ENCODE measurements at regions not wholly inside any gene's neighbourhood (a gene's known extent, or its start where the extent isn't known, plus 50 kb on each side); places are given as distances from the start of the nearest gene placed in this dataset.
"Not testable (repeated sequence)": the region's sequence is repeated elsewhere in the genome, so short reads cannot be mapped to it uniquely, and the experiment has no call there.

DNA sequence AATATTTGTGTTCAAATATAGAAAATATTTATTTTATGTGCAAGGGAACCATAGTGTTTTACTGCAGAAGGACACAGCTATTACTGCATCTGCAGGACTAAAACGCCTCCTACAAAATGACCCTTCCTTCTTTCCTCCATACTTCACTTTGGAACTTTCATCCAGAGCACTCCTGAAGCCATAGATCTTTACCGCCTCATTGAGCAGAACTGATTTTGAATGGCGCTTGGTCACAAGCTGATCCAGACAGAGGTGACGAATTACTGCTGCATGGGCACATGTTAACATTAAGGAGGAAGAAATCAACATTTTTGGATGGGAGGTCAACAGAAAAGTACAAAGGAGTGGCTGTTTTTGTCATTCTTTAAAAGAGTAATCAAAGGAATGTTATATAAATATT, 931.6 kb downstream of the NCAM2 start:
- Mint-ChIP-seq H3K27ac (no peak overlapping the region), H3K27me3 (ENCODE audit: low read depth in 3 of 3) (no peaks in the 10 kb centered on the region), H3K9me3 (peaks cover 2 to 11% (median 8%) of the 10 kb centered on the region in 6 donors), H3K36me3 (peaks cover 0 to 3% (median 0%) of the 10 kb centered on the region in 3 donors), H3K4me1 (no peaks in the 10 kb centered on the region), H3K4me3 (no peak overlapping the region)
- DNase-seq = no peak

DNA sequence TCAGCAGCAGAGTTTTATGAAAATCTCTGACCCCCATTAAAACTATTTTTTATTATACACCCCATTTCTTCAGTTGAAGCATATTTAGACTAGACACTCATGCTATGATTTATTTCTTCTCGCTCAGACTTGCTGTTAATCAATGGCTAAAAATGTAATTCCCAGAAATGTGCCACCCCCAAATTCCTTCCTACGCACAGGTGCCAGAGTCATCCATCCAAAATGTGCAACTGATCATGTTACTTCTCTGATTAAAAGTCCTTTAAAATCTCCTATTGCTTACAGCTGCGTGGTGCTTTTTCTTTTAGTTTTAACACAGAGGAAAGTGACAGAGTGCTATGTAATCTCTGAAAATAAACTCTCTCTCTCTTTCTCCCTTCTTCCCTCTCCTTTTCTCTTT, 954.4 kb downstream of the NCAM2 start:
- H3K27ac Mint-ChIP-seq = no peak overlapping the region

DNA sequence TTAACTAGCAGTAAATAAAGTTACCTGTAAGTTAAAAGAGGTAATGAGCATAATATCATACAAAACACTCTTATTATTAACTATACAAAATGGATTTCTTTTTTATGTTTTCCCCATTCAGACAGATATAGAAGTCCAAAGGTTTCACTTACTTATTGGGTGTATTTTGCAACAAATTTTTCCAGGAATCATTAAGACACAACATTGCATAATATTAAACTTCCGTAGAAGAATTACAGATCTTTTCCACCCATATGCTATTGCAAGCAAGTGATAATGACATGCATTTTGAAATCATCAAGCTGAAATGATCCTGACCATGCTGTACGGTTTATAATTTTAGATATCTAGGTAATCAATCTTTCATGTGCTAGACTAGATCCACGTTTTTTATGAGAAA, 957.0 kb downstream of the NCAM2 start:
- Mint-ChIP-seq H3K9me3 (peaks cover 5 to 45% (median 14%) of the 10 kb centered on the region in 6 donors), H3K36me3 (peaks cover 0 to 2% (median 0%) of the 10 kb centered on the region in 3 donors), H3K4me1 (no peaks in the 10 kb centered on the region), H3K27ac (no peak overlapping the region), H3K4me3 (no peak overlapping the region), H3K27me3 (ENCODE audit: low read depth in 3 of 3) (peaks cover 0 to 1% (median 0%) of the 10 kb centered on the region in 3 donors)
- no peak for DNase-seq

More for the DNA sequence above, 954.4 kb downstream of the NCAM2 start:
- Mint-ChIP-seq H3K9me3 (peaks cover 7 to 47% (median 11%) of the 10 kb centered on the region in 6 donors), H3K27me3 (ENCODE audit: low read depth in 3 of 3) (peaks cover 0 to 1% (median 0%) of the 10 kb centered on the region in 3 donors), H3K36me3 (peaks cover 0 to 5% (median 0%) of the 10 kb centered on the region in 3 donors), H3K4me3 (no peak overlapping the region), H3K4me1 (no peaks in the 10 kb centered on the region)
- no peak for DNase-seq

DNA sequence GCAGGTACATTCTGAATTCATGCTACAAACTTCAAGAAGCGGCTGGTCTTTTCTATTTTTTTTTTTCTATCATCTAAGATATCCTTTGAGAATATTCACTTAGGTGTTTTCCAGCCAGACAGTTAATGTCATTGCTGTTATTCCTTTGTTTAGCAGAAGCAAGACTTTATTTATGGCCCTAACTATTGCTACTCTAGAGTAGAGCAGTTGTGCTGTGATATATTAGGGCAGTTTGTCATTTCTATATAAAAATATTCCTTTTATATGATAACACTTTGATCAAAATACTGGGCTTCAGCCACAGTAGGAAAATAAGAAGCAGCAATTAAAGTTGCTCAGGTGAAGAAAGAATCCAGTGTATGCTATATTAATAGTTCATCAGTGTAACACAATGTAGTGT, 959.3 kb downstream of the NCAM2 start:
- no peaks in the 10 kb centered on the region for H3K36me3 Mint-ChIP-seq
- H3K4me1 Mint-ChIP-seq = no peaks in the 10 kb centered on the region
- peaks cover 3 to 44% (median 19%) of the 10 kb centered on the region in 6 donors for H3K9me3 Mint-ChIP-seq
- no peak overlapping the region for H3K4me3 Mint-ChIP-seq
- no peak overlapping the region for H3K27ac Mint-ChIP-seq
- peaks cover 0 to 1% (median 0%) of the 10 kb centered on the region in 3 donors for H3K27me3 Mint-ChIP-seq (ENCODE audit: low read depth in 3 of 3)
- DNase-seq = no peak

DNA sequence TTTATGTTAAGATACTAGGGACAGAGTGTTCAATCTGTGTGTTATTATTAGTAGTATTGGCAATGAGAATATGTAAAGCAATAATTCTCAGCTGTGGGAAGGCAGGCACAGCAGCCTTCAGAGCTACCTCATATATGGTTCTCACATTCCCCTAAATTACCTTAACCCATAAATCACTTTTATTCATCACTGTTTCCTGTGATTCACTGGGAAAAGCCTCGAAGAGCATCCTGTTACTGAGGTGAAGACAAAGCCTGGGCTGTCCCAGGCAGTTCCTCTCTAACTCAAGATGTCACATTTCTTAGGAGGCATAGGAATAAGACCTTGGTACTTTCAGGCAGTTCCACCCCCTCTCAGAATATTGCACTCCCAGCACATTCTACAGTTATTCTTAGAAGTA, 965.7 kb downstream of the NCAM2 start:
- H3K27ac Mint-ChIP-seq = no peak overlapping the region
- H3K27me3 Mint-ChIP-seq (ENCODE audit: low read depth in 3 of 3) = peaks cover 0 to 2% (median 0%) of the 10 kb centered on the region in 3 donors
- H3K4me1 Mint-ChIP-seq = no peaks in the 10 kb centered on the region
- H3K9me3 Mint-ChIP-seq = peaks cover 14 to 66% (median 49%) of the 10 kb centered on the region in 6 donors
- no peak overlapping the region for H3K4me3 Mint-ChIP-seq
- peaks cover 0 to 4% (median 0%) of the 10 kb centered on the region in 3 donors for H3K36me3 Mint-ChIP-seq
- no peak for DNase-seq

DNA sequence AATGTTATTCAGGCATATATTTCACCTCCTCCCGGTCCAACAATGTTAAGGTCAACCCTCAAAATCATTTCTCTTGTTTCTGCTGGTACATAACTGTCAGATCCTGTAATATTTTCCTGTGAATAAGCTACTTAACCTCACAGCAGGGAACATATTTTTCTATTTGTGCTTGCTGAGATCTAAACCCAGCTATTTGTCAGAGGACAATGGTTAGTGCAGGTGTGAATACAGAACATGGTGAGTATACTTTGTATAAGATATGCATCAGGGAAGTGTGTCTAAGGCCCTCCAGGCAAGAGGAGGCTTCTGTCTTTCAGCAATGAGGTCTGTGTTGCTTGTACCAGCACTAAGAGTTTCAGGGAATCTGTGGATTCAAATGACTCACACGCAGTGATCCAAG, 970.6 kb downstream of the NCAM2 start:
- no peak overlapping the region for H3K27ac Mint-ChIP-seq
- H3K4me1 Mint-ChIP-seq = no peaks in the 10 kb centered on the region
- peaks cover 0 to 5% (median 2%) of the 10 kb centered on the region in 3 donors for H3K27me3 Mint-ChIP-seq (ENCODE audit: low read depth in 3 of 3)
- H3K4me3 Mint-ChIP-seq = no peak overlapping the region
- H3K36me3 Mint-ChIP-seq = peaks cover 0 to 6% (median 4%) of the 10 kb centered on the region in 3 donors
- peaks cover 23 to 64% (median 41%) of the 10 kb centered on the region in 6 donors for H3K9me3 Mint-ChIP-seq
- DNase-seq = no peak

DNA sequence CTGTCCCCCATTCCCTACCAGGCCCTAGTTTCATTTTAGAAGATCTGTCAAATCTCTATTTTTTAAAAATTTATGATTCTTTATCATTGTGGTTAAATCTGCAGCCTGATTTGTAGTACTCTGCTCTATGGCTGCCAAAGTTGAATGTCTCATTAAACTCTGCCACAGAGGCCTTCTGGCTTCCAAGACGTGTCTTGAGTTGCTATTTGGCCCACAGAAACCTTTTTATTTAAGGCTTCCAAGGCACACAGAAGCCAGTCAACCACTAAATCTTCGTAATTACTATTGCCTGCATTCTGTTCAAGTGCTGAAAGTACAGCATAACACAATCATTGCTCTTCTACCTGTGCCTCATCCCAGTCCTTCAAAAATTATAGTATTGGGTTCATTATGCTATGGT, 971.0 kb downstream of the NCAM2 start:
- Mint-ChIP-seq H3K4me1 (no peaks in the 10 kb centered on the region), H3K27me3 (ENCODE audit: low read depth in 3 of 3) (peaks cover 0 to 5% (median 2%) of the 10 kb centered on the region in 3 donors), H3K36me3 (peaks cover 0 to 6% (median 4%) of the 10 kb centered on the region in 3 donors), H3K27ac (no peak overlapping the region), H3K4me3 (no peak overlapping the region), H3K9me3 (peaks cover 21 to 66% (median 42%) of the 10 kb centered on the region in 6 donors)
- DNase-seq = no peak

DNA sequence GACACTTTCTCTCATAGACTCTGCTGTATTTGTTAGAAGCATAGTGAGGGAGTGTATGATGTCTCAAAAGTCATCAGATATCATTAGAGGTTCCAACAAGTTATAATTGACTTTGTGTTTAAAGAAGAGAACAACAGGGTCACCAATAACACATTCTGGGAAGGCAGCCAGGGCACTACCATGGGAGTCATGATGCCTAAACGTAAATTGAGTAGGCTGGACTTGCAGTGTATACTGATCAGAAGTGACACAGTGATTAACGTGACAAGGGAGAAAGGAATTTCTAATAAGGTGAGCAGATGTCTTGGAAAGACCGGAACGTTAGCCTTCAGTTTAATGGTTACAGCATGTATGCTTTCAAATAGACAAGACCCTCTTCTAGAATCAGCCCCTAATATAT, 973.2 kb downstream of the NCAM2 start:
- peaks cover 0 to 6% (median 4%) of the 10 kb centered on the region in 3 donors for H3K36me3 Mint-ChIP-seq

DNA sequence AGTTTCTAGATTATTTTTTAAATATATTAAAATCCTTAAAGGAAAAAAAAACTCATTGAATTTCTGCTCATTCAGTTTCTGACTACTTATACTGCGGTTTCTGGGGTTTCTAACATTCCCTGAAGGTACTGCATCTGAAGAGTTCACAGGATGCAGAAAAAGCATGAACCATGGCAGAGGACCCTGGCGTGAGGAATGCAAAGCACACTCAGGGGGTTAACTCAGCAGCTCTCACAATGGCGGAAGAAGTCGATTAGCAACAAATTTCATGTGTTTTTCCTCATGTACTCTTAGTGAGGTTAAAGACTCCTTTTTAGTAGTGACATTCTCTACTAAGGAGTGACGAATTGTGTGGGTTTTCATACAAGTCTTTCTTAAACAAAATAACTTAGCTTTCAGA, 975.6 kb downstream of the NCAM2 start:
- no peaks in the 10 kb centered on the region for H3K4me1 Mint-ChIP-seq
- H3K36me3 Mint-ChIP-seq = peaks cover 0 to 6% (median 0%) of the 10 kb centered on the region in 3 donors
- H3K27me3 Mint-ChIP-seq (ENCODE audit: low read depth in 3 of 3) = peaks cover 0 to 5% (median 0%) of the 10 kb centered on the region in 3 donors
- DNase-seq = no peak
- no peak overlapping the region for H3K27ac Mint-ChIP-seq
- peaks cover 9 to 47% (median 21%) of the 10 kb centered on the region in 6 donors for H3K9me3 Mint-ChIP-seq
- H3K4me3 Mint-ChIP-seq = no peak overlapping the region

More for the DNA sequence above, 973.2 kb downstream of the NCAM2 start:
- no peak for DNase-seq
- Mint-ChIP-seq H3K4me3 (no peak overlapping the region), H3K9me3 (peaks cover 13 to 67% (median 37%) of the 10 kb centered on the region in 6 donors), H3K27me3 (ENCODE audit: low read depth in 3 of 3) (peaks cover 0 to 5% (median 0%) of the 10 kb centered on the region in 3 donors), H3K27ac (no peak overlapping the region), H3K4me1 (no peaks in the 10 kb centered on the region)

DNA sequence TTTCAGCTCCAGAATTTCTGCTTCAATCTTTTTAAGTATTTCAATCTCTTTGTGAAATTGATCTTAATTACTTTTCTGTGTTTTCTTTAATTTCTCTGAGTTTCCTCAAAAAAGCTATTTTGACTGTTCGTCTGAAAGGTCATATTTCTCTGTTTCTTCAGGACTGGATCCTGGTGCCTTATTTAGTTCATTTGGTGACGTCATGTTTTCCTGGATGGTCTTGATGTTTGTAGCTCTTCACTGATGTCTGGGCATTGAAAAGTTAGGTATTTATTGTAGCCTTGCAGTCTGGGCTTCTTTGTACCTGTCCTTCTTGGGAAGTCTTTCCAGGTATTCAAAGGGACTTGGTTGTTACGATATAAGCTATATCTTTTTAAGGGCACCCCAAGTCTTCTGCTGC, 998.7 kb downstream of the NCAM2 start:
- H3K4me1 Mint-ChIP-seq = peaks cover 0 to 14% of the 10 kb centered on the region in 2 donors
- H3K9me3 Mint-ChIP-seq = peaks cover 20 to 44% (median 29%) of the 10 kb centered on the region in 6 donors
- H3K4me3 Mint-ChIP-seq = no peak overlapping the region
- no peak overlapping the region for H3K27ac Mint-ChIP-seq
- DNase-seq = no peak
- peaks cover 0 to 4% (median 2%) of the 10 kb centered on the region in 3 donors for H3K27me3 Mint-ChIP-seq (ENCODE audit: low read depth in 3 of 3)
- peaks cover 3 to 11% (median 3%) of the 10 kb centered on the region in 3 donors for H3K36me3 Mint-ChIP-seq

DNA sequence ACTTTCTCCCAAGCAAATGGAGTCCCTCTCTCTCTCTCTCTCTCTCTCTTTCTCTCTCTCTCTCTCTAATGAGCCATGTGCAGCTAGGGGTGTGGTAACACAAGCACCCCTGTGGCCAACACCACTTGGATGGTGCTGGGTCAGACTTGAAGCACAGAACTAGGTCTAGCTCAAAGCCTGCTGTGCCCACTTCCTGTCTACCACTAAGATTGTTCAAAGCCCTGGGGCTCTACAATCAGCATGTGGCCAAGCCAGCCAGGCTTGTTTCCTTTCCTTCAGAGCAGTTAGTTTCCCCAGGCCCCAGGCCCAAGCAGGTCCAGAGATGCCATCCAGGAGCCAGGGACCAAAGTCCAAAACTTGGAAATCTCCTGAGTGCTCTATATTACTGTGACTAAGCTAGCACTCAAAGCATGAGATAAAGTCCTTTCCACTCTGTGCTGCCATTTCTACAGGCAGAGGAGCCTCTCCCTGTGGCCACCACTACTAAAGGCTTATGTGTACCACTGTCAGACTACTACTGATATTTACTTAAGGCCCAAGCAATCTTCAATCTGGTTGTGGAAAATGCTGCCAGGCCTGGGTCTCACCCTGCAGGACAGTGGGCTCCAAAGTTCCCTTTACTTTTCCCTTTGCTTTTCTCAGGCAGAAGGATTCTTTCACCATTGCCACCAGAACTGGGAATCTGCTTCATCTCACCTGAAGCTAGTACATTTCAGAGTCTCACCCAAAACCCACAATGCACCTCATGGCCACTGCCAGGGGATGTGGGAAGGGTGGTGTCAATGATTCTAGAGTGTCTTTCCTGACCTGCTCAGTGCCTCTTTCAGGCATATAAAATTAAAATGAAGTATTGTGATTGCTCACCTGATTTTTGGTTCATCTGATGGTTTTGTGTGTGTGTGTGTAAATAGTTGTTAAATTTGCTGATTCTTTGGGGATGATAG, 999.5 kb downstream of the NCAM2 start:
- peaks cover 3 to 14% (median 3%) of the 10 kb centered on the region in 3 donors for H3K36me3 Mint-ChIP-seq
- H3K27ac Mint-ChIP-seq = peak overlapping the region in 4 of 6 donors; percentile 21 to 78 (median 74)
- peak overlapping the region in 2 of 5 donors; percentile 5 to 42 for H3K4me3 Mint-ChIP-seq
- H3K4me1 Mint-ChIP-seq = peaks cover 0 to 14% of the 10 kb centered on the region in 2 donors
- DNase-seq = peak; percentile 13 to 47 (median 28)
- H3K27me3 Mint-ChIP-seq (ENCODE audit: low read depth in 3 of 3) = peaks cover 0 to 4% (median 2%) of the 10 kb centered on the region in 3 donors
- H3K9me3 Mint-ChIP-seq = peaks cover 20 to 47% (median 33%) of the 10 kb centered on the region in 6 donors

DNA sequence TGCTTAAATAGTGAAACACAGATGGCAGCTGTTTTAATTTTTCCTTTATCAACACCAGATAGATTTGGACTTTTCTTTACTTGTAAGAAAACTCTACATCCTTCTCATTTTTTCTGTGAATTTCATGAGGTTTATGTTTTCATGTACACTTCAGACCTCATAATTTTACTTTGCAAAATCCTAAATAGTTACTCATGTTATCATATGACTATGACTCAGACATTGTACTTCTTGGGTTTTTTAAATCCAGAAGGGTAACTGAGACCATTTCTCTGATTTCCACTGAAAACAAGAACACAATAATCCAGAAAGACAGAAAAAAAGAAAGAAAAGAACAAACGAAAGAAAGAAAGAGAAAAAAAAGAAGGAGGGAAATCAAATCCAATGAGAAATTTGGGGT, 1021.6 kb downstream of the NCAM2 start:
- no peak overlapping the region for H3K4me3 Mint-ChIP-seq
- H3K4me1 Mint-ChIP-seq = no peaks in the 10 kb centered on the region
- no peaks in the 10 kb centered on the region for H3K27me3 Mint-ChIP-seq (ENCODE audit: low read depth in 3 of 3)
- no peak overlapping the region for H3K27ac Mint-ChIP-seq
- H3K9me3 Mint-ChIP-seq = peaks cover 9 to 51% (median 28%) of the 10 kb centered on the region in 6 donors
- H3K36me3 Mint-ChIP-seq = no peaks in the 10 kb centered on the region
- DNase-seq = no peak

DNA sequence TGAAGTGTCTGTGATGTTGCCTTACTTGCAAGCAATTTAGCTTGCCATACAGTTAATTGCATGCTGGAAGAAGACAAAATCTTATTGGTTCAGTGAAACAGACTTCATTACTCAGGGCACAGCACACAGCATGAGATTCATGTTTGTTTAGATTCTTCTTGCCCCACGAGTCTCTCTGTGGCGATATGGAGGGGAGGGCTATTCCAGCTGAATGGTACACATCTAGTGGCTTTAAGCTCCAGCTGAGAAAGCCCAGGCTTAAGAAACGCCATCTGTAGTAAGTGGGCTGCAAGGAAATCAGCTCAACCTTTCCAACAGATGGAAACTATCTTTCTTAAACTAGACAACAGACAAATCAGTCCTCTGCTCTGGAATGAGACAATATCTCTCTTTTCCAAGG, 1022.0 kb downstream of the NCAM2 start:
- Mint-ChIP-seq H3K9me3 (peaks cover 9 to 51% (median 27%) of the 10 kb centered on the region in 6 donors), H3K36me3 (no peaks in the 10 kb centered on the region), H3K4me3 (no peak overlapping the region), H3K27ac (no peak overlapping the region), H3K27me3 (ENCODE audit: low read depth in 3 of 3) (no peaks in the 10 kb centered on the region), H3K4me1 (no peaks in the 10 kb centered on the region)
- DNase-seq = no peak

DNA sequence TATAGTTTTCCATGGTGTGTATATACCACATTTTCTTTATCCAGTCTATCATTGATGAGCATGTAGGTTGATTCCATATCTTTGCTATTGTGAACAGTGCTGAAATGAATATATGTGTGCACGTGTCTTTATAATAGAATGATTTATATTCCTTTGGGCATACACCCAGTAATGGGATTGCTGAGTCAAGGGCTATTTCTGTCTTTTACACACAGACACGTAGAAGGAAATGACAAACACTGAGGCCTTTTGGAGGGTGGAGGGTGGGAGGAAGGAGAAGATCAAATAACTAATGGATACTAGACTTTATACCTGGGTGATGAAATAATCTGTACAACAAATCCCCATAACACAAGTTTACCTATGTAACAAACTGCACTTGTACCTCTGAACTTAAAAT, 1025.7 kb downstream of the NCAM2 start:
- DNase-seq; H3K36me3 Mint-ChIP-seq; H3K27me3 Mint-ChIP-seq (ENCODE audit: low read depth in 3 of 3); H3K4me1 Mint-ChIP-seq; H3K27ac Mint-ChIP-seq; H3K4me3 Mint-ChIP-seq: not testable (repeated sequence)
- peaks cover 6 to 35% (median 26%) of the 10 kb centered on the region in 6 donors for H3K9me3 Mint-ChIP-seq
